Thyroid gland (tissue), 4 donors: ENCODE measurements at regions not wholly inside any gene's neighbourhood (a gene's known extent, or its start where the extent isn't known, plus 50 kb on each side); places are given as distances from the start of the nearest gene placed in this dataset.

Experiments
- DNase-seq, 2 donors: peaks; one replicate each; pipeline ENCODE4 v3.0.0-alpha.2; 2019
- H3K27ac ChIP-seq, 3 donors: fragments of 200-600 bp; sonication (generic); 1 replicate in 2 of 3; 2 replicates in 1 of 3; pipeline ENCODE4 v1.5.1; 2016 to 2019; ENCODE audit warnings: mild to moderate bottlenecking in 1 of 3, moderate library complexity in 1 of 3
- H3K27me3 ChIP-seq: fragments of 200-600 bp; sonication (generic); one replicate; pipeline ENCODE4 v1.5.1; 2019
- H3K36me3 ChIP-seq, 2 donors: fragments of 200-600 bp; sonication (generic); one replicate each; pipeline ENCODE4 v1.5.1; 2016 to 2019
- H3K4me1 ChIP-seq, 2 donors: fragments of 200-600 bp; sonication (generic); one replicate each; pipeline ENCODE4 v1.5.1; 2017 to 2019
- H3K4me3 ChIP-seq, 3 donors: fragments of 200-600 bp; sonication (generic); replicated peaks in 1 of 3; 1 replicate in 2 of 3; 2 replicates in 1 of 3; pipeline ENCODE4 v1.5.1; 2016; ENCODE audit warnings: mild to moderate bottlenecking in 1 of 3
- H3K9me3 ChIP-seq: fragments of 200-600 bp; sonication (generic); one replicate; pipeline ENCODE4 v1.5.1; 2017
- CTCF ChIP-seq, 6 experiments: fragments of 200-600 bp in 3 of 6; fragments of 450-650 bp in 3 of 6; sonication (generic) in 3 of 6; IDR thresholded peaks; one replicate each; pipeline ENCODE4 v1.5.1; 2016 to 2019; ENCODE audit warnings: antibody characterized with exemption in 6 of 6, mild to moderate bottlenecking in 2 of 6, inconsistent platforms in 1 of 6, moderate library complexity in 1 of 6
- POLR2A ChIP-seq, 2 donors: fragments of 450-650 bp; IDR thresholded peaks; one replicate each; pipeline ENCODE4 v1.6.1; 2017; ENCODE audit warnings: antibody characterized with exemption in 2 of 2, mild to moderate bottlenecking in 2 of 2, moderate library complexity in 1 of 2
- WGBS, 2 donors: methylation state at CpG; one replicate each; pipeline ENCODE4 v1.1.5; 2017; 5-methylcytosine and 5-hydroxymethylcytosine counted together
- intact Hi-C: fragments of 100-400 bp; cut with DNase I; formaldehyde crosslinking; loops from one replicate; pipeline ENCODE4 v1.15.1; 2023

DNA sequence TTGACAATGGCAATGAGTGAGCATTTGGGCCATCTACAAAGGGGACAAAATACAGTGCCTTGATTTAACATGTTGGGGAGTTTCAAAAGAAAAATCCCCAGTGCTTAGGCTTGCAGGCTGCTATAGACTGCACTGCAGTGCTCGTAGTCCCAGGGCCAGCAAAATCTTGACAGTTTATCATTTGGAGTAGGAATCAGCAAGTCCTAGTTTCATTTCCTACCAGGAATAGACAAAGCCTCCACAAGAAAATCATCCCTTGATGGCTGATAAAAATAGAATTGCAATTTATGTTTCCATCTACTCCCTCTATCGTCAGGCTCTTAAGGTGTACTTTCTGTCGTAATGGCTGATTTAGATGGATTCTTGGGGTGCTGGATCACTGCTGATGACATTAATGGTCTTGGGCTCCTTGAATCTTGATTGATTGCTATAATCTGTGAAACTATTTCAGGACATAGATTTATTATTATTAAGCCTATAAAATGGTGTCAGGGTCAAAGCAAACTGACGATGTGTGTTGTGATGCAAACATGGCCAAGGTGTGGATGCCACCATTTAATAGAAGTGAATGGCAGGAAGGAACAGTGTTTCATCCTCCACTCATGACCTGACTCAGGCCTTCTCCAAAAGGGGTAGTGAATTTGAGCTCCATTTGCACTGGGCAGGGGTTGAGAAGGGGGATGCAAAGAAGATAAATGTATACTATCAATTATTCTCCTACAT, 171.7 kb downstream of the PIK3R1 start:
- no peak overlapping the region for H3K4me3 ChIP-seq
- intact Hi-C loops: no loop called here
- H3K27me3 ChIP-seq: no peaks in the 10 kb centered on the region
- no peaks in the 10 kb centered on the region for H3K9me3 ChIP-seq
- WGBS, 2 donors: 94 to 98% methylated on average over 4 of the region's 4 CpGs
- TF ChIP-seq CTCF (IDR thresholded peaks at IDR 0.05) (no peak), POLR2A (IDR thresholded peaks at IDR 0.05) (no peak)
- DNase-seq: no peak
- H3K4me1 ChIP-seq: no peaks in the 10 kb centered on the region
- no peaks in the 10 kb centered on the region for H3K36me3 ChIP-seq
- H3K27ac ChIP-seq: no peak overlapping the region

DNA sequence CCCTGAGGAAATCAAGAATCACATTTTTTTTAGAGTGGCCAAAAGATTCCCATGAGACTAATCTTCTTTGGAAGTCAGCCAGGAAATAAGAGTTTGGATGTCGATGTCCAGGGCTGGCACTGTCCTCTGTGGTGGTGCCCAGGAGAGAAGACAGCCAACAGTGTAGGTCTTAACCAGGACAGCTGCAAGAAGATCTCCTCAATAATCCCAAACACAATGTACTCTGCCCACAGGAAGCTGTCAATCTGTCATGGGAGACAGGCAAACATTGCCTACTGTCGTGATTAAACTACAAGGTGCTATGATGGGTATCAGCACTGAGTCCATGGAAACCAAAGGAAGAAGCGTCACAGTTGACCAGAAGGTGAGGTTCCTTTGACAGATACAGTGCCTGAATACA, 174.1 kb downstream of the PIK3R1 start:
- intact Hi-C loops: no loop called here
- H3K4me1 ChIP-seq: no peaks in the 10 kb centered on the region
- 82 to 87% methylated on average over 3 of the region's 3 CpGs for WGBS, 2 donors
- DNase-seq: no peak
- H3K27me3 ChIP-seq: no peaks in the 10 kb centered on the region
- no peaks in the 10 kb centered on the region for H3K36me3 ChIP-seq
- H3K27ac ChIP-seq: no peak overlapping the region
- TF ChIP-seq CTCF (IDR thresholded peaks at IDR 0.05) (no peak), POLR2A (IDR thresholded peaks at IDR 0.05) (no peak)
- no peak overlapping the region for H3K4me3 ChIP-seq
- H3K9me3 ChIP-seq: no peaks in the 10 kb centered on the region

- Histone ChIP-seq H3K4me1 (no peaks in the 10 kb centered on the region), H3K9me3 (no peaks in the 10 kb centered on the region), H3K27me3 (no peaks in the 10 kb centered on the region), H3K27ac (no peak overlapping the region), H3K36me3 (no peaks in the 10 kb centered on the region), H3K4me3 (no peak overlapping the region)
- intact Hi-C loops: no loop called here
- no peak for DNase-seq
- WGBS, 2 donors: 64 to 81% methylated on average over 2 of the region's 2 CpGs
- no peak for TF ChIP-seq CTCF (IDR thresholded peaks at IDR 0.05)
- TF ChIP-seq POLR2A (IDR thresholded peaks at IDR 0.05): no peak
These were observed 177.1 kb downstream of the PIK3R1 start for GRCh38 chr5:68392617-68393016.

DNA sequence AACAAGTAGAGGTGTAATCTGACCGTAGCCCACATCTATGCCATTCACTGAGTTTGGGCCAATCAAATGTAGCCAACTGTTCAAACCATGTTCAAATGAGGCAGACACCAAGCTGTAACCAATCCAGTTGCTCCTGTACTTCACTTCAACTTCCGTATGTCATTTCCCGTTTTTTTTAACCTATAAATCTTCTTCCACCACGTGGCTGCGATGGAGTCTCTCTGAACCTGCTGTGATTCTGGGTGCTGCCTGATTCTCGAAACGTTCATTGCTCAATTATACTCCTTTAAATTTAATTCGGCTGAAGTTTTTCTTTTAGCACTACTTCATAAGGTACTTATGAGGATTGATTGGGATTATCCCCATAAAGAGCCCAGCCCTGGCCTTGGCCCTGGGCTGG, 179.7 kb downstream of the PIK3R1 start:
- no peak overlapping the region for H3K4me3 ChIP-seq
- H3K27me3 ChIP-seq: no peaks in the 10 kb centered on the region
- H3K36me3 ChIP-seq: no peaks in the 10 kb centered on the region
- DNase-seq: no peak
- no peaks in the 10 kb centered on the region for H3K4me1 ChIP-seq
- 94 to 96% methylated on average over 8 of the region's 8 CpGs for WGBS, 2 donors
- H3K27ac ChIP-seq: no peak overlapping the region
- H3K9me3 ChIP-seq: no peaks in the 10 kb centered on the region
- TF ChIP-seq CTCF (IDR thresholded peaks at IDR 0.05): no peak
- TF ChIP-seq POLR2A (IDR thresholded peaks at IDR 0.05): no peak
- intact Hi-C loops: no loop called here

DNA sequence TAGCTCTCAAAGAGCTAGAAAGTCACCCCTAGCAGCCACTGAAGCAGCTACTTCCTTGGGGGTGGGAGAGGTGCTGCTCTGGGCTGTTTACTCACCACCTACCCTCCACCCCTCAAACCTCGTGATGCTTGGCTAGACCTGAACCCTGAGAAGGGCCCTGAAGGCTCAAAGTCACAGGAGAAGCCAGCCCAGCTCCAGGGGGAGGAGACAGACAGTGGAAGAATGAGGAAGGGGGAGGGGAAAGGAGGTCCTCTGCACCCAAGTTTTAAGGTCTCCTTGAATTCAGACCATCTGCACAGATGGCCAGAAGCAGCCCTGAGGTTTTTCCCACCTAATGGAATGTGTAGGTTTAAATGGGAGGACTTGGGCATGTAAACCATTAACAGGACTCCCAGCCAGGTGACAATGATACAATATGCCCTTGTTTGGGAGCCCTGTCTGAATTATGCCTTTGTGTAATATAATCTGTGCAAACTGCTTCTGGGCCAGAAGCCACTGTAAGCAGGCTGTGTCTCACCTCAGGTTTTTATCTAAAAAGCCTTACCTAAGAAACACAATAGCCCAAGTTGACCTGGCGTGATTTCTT, 180.5 kb downstream of the PIK3R1 start:
- Histone ChIP-seq H3K27me3 (no peaks in the 10 kb centered on the region), H3K36me3 (no peaks in the 10 kb centered on the region), H3K4me1 (no peaks in the 10 kb centered on the region), H3K4me3 (no peak overlapping the region), H3K9me3 (no peaks in the 10 kb centered on the region), H3K27ac (no peak overlapping the region)
- 76 to 88% methylated on average over 2 of the region's 2 CpGs for WGBS, 2 donors
- TF ChIP-seq CTCF (IDR thresholded peaks at IDR 0.05) (no peak), POLR2A (IDR thresholded peaks at IDR 0.05) (no peak)
- DNase-seq: no peak
- intact Hi-C loops: no loop called here
